Epithelial cell of prostate (primary cell): ENCODE measurements at regions not wholly inside any gene's neighbourhood (a gene's known extent, or its start where the extent isn't known, plus 50 kb on each side); places are given as distances from the start of the nearest gene placed in this dataset.

ENCODE experiments used
- DNase-seq: peaks from one replicate; pipeline ENCODE4 v3.0.0-alpha.2; 2011; ENCODE audit warnings: low read depth, low spot score
- H3K27ac ChIP-seq: fragments of 450-650 bp; 2 replicates; pipeline ENCODE4 v1.5.1; 2017; ENCODE audit warnings: mild to moderate bottlenecking

GRCh38 chr4:41318839-41319530 lies 62.3 kb downstream of the UCHL1 start:
- peak; percentile 33 for DNase-seq
- H3K27ac ChIP-seq, result peak overlapping the region; percentile 77

DNA sequence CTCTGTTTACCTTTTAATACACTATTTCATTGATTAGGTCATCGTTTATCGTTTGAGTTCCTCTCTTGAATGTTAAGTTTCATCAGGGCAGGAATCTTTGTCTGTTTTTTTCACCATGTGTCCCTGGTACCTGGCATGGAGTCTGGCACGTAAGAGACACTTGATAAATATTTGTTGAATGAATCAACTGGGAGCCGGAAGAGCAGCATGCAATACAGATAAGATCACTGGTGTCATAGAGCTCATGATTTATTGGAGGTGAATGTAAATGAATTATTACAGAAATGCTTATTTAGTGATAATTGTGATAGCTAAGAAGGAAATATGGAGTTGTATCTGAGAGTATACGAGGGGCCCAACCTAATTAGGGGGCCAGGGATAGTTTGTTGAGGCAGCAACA lies 62.8 kb downstream of the UCHL1 start:
- H3K27ac ChIP-seq, result peak overlapping the region; percentile 77
- peak; percentile 45 for DNase-seq

DNA sequence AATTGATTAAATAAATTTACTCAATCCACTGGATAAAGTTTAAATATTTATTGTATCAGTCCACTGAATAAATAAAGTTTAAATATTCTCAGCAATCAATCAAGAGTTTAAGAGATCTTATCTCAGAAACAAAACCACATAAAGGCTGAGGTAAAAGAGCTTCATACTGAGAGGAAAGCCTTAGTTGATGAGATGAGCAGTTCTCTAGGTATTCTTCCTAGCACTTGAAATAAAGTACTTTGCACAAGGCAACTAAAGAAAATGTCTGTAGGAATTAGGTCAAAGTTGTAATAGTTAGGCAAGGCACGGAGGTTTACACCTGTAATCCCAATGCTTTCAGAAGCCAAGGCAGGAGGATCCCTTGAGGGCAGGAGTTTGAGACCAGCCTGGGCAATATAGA lies 63.5 kb downstream of the UCHL1 start:
- DNase-seq, result no peak
- peak overlapping the region; percentile 77 for H3K27ac ChIP-seq

- no peak for DNase-seq
- peak overlapping the region; percentile 77 for H3K27ac ChIP-seq
Measured at GRCh38 chr4:41320786-41321185, 64.1 kb downstream of the UCHL1 start.

DNA sequence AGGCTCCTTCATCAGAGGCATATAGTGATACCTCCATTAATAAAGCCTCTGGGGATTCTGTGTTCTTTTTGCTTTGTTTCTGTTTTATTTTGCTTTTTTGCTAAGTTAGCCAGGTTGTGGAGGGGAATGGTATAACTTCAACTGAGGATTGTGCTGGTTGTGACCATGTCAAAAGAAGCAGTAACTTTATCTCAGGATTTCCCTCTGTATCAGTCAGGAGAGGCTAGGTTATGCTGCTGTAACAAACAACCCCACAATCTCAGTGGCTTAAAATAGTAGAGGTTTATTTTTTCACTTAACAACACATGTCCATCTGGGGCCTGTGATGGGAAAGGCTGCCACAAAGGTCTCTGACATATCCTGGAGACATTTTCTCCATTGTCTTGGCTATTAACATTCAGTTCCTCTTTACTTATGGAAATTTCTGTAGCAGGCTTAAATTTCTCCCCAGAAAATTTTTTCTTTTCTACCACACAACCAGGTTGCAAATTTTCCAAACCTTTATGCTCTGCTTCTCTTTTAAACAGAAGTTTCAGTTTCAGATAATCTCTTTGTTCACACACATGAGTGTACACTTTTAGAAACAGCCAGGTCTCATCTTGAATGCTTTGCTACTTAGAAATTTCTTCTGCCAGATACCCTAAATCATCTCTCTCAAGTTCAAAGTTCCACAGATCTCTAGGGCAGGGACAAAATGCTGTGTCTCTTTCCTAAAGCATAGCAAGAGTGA lies 64.7 kb downstream of the UCHL1 start:
- H3K27ac ChIP-seq, result no peak overlapping the region
- DNase-seq, result no peak

GRCh38 chr4:41322617-41323016 lies 65.9 kb downstream of the UCHL1 start:
- DNase-seq, result no peak

GRCh38 chr4:41323179-41323578 lies 66.5 kb downstream of the UCHL1 start:
- H3K27ac ChIP-seq, result no peak overlapping the region
- DNase-seq, result no peak

More at GRCh38 chr4:41322617-41323016, 65.9 kb downstream of the UCHL1 start:
- no peak overlapping the region for H3K27ac ChIP-seq

- no peak for DNase-seq
- no peak overlapping the region for H3K27ac ChIP-seq
Measured at GRCh38 chr4:41323706-41324105, 67.0 kb downstream of the UCHL1 start.

DNA sequence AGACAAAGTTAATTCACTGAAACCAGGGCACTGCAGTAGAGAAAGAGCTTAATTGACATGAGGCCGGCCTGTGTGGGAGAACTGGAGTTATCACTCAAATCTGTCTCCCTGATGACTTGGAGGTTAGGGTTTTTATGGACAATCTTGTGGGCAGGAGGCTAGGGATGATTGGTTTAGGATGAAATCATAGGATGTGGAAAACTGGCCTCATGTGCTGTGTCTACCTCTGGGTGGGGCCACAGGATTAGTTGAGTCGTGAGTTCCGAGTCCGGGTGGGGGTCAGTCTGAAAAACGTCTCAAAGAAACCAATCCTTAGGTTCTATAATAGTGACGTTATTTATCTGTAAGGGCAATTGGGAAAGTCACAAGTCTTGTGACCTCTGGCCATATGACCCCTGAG lies 68.1 kb downstream of the UCHL1 start:
- no peak for DNase-seq

GRCh38 chr4:41325901-41326300 lies 69.2 kb downstream of the UCHL1 start:
- DNase-seq, result no peak
- H3K27ac ChIP-seq, result no peak overlapping the region

More for the DNA sequence above, 68.1 kb downstream of the UCHL1 start:
- no peak overlapping the region for H3K27ac ChIP-seq

- DNase-seq, result no peak
- no peak overlapping the region for H3K27ac ChIP-seq
Measured at GRCh38 chr4:41326776-41327175, 70.0 kb downstream of the UCHL1 start.

DNA sequence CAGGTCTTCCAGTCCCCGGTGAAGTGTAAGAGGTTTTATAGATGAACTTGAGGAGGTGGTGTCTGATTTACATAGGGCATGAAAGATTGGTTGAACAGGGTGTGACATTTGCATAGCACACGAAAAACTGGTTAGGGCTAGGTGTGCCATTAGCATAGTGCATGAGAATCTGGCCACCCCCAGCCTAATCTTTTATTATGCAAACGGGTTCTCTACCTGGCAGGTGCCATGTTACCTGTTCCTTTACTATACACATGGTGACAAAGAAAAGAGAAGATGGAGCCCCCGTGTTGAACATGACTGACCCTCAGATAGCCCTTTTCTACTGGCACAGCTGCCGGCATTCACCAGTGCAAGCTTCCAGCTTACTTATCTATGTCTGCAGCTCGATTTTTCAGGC lies 71.0 kb downstream of the UCHL1 start:
- DNase-seq, result no peak
- no peak overlapping the region for H3K27ac ChIP-seq

DNA sequence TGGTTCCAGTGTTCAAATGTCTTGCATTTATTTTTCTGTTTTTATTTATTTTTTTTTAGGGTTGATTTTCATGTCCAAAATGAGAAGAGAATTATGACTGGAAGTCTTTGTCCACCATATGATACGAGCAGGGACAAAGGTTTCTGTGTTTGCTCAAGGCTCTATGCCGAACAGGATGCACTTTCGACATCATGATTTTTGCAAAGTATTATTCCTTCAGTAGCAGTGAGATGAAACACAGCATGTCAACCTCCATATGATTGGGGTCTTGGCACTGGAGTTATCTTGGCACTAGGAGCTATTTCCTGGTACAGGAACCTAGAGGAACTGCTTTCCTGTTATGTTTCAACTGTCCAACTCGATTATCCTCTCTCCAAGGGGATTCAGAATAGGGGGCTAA lies 72.6 kb downstream of the UCHL1 start:
- DNase-seq, result no peak
- no peak overlapping the region for H3K27ac ChIP-seq

DNA sequence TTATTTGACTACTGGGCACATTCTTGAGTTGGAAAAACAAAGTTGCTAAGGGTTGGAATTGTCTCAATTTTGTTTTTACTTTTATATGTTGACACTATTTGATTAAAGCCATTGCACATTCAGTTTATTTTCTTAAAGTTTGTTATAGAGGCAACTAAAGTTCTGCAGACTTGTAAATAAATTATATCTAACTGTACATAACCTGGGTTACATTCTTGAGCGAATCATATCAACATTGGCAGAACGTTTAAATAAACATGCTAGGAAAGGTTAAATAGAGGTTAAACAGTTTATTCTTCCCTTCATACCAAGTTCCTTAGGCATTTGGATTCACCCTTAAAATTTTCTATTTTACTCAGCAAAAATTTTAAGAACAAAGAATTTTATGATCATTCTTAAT lies 74.5 kb downstream of the UCHL1 start:
- DNase-seq, result no peak
- H3K27ac ChIP-seq, result no peak overlapping the region

DNA sequence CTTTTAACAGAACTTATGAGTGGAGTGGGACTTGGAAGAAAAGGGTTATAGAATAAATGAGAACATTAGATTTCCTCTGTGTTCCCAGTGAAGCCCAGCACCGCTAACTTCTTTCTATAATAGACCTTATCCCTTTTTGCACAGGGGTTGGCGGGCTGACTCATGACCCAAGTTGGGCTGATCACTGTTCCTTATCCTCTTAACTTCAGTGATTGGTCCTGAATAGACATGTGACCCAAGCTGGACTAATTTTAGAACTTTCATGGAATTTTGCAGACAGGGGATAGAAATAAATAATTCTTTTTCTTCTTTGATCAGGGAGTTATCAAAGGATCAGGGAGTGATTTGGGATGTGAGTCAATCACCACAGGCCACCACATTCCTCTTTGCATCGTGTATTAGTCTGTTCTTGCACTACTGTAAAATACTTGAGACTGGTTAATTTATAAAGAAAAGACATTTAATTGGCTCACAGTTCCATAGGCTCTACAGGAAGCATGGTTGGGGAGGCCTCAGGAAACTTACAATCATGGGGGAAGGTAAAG lies 75.9 kb downstream of the UCHL1 start:
- H3K27ac ChIP-seq, result no peak overlapping the region
- DNase-seq, result no peak

DNA sequence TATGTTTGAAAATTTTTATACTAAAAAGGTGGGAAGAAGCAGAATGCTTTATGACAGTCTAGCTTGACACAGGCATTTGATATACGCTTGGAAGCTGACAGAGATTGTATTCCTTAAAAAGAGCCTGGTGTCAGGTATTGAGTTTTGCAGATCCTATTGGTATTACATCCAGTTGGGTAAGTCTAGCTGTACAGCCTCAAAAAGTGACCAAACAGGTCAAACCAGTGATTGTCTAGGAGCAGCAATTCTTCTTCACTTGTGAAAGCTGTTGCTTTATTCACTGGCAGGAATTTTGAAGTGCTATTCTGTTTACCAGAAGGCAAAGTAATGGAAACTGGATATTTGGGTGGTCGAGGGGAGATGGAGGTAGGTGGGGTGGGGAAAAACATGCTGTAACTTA lies 77.5 kb downstream of the UCHL1 start:
- no peak overlapping the region for H3K27ac ChIP-seq
- DNase-seq, result peak; percentile 43

GRCh38 chr4:41339812-41340809 lies 83.4 kb downstream of the UCHL1 start:
- no peak overlapping the region for H3K27ac ChIP-seq
- no peak for DNase-seq

GRCh38 chr4:41346306-41347061 lies 89.8 kb downstream of the UCHL1 start:
- peak overlapping the region; percentile 4 for H3K27ac ChIP-seq
- no peak for DNase-seq

DNA sequence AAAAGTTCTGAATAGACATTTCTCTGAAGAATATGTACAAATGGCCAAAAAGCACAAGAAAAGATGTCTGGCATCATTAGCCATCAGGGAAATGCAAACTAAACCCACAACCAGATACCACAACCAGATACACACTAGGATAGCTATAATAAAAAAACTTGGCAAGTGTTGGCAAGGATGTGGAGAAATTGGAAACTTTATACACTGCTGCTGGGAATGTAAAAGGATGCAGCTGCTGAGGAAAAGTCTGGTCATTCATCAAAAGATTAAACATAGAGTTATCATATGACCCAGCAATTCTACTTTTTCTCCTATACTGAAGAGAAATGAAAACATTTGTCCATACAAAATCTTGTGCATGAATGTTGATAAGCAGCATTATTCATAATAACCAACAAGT lies 92.3 kb downstream of the UCHL1 start:
- DNase-seq, result no peak
- no peak overlapping the region for H3K27ac ChIP-seq
